T-helper 1 cell treated with Interleukin-12 subunit alpha and Interleukin-12 subunit beta and Interleukin-4 antibody, amounts not matched to agents 30 ng/mL and 1 ng/mL, for 36 hours (primary cell): ENCODE measurements at regions not wholly inside any gene's neighbourhood (a gene's known extent, or its start where the extent isn't known, plus 50 kb on each side); places are given as distances from the start of the nearest gene placed in this dataset.

ENCODE experiments used
- intact Hi-C: fragments of 100-400 bp; cut with micrococcal nuclease; formaldehyde crosslinking; loops from one replicate; pipeline ENCODE4 v1.15.1; 2024

DNA sequence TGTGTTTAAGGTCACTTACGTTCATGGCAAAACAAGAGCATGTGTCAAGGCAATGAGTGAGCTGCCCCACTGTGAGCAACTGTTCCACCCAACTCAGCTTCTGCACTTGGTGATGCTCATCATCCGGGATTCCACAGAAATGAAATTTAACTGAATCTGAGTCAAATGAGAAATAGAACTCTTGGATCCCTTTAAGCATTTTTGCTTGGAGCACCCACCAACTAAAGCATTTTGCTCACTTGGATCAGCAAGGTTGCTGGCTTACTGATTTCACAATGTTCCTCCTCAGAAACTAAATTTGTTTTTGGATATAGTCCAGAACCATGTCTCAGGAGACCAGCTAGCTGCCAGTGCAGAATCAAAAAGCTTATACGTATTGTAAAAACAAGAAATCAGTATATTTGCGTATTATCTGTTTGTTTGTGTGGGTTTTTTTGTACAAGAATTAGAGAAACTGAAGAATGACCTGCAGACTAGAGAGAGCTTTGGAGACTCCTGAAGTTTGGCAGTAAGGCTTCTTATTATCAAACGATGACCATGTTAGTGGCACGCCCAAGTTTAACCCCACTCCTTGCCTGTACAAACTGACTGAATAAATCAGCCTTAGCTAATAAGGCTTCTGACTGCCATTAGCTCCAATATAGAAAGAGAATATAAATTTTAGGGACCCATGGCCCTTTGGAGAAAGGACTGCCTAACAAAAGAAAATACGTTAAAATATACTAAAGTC, 153.8 kb upstream of the FST start:
- intact Hi-C loops, result no loop called here

DNA sequence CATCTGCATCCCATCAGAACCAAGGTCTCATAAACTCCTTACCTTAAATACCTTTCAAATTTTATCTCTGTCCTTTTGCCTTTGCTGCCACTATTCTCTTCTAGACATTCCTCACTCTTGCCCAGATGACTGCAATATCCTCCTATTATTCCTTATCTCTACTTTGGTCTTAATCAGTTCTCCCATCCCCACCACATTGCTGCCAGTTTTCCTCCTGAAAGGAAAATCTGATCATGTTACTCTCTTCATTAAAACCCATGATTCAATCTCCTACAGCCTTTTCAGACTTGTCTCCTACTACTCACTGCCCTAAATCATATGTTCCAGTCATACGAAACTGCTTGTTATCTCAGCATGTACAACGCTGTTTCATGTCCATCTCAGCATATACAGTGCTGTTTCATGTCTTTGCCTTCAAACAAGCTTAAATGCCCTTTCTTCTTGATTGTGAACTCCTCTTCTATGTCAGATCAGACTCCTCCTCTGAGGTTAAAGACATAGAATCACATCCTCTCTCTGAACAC, 152.6 kb upstream of the FST start:
- intact Hi-C loops, result no loop called here

DNA sequence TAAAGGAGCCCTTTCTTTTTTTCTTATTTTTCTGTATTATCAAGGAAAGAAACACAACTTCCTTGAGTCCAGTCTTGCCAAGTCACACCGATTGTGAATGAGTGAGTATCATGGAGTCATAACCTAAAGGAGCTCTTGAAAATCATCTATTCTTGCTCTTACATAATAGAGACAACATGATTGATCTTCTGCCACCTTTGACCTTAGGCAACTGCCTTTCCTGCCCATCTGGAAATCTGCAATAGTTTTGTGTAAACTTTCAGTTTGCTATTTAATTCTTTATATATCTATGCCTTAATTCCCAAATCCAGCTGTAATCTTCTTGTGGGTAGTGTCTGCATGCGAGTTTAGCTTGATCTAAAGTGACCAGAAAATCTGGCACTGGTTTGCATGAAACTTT, 149.9 kb upstream of the FST start:
- intact Hi-C loops, result no loop called here

DNA sequence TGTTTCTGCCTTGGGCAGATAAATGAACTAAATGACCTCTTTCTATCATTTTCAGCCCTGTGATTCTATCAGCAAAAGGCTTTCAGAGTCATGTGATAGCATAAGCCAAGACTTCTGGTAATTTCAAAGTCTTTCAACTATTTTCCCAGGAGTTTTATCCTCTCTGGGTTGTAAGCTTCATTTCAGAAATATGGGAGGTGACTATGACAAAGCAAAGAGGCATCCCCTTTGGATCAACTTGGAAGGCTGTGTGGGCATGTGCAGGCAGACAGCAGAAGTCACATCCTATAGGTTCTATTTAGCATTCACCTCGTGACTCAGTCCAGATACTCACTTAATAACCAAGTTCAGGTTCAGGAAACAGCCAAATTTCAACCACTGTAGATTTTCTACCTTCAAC, 149.0 kb upstream of the FST start:
- intact Hi-C loops, result no loop called here

DNA sequence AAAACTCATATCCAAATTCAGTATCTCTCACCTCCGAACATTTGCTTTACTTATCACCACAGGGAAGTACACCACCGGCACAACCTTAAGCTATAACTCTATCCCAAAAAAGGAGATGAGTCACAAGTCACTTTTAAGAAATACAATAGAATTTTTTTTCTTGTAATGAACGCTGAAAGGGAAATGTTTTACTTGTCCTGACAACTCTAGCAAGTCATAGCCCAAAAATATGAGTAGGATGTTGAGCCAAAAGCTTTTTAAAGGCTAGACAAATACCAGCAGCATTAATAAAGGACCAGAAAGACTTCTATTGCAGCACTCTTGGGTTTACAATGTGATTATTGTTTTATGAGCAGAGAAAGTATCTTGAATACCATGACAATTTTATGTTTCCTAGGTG, 147.3 kb upstream of the FST start:
- intact Hi-C loops, result no loop called here

DNA sequence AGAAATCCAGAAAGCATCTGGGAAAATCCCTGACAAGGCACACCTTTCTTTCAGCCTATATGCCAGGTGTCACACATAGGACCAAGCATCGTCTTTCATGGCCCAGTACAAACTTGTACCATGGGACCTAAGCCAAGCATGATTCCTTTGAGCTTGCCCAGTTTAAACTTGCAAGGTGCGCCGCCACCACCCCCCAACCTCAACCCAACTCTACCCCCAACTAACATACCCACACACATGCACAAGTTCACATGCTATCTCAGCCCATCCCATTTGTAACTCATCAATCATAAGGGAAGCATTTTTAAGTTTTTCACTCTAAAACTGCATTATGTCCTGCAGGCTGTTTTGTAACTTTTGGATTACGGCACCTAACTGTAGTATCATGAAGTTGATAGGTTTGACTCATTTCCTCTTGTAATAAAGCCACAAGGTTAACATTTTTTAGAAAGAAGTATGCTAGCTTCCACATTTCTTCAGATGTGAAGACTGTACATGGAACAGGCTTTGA, 145.9 kb upstream of the FST start:
- intact Hi-C loops, result no loop called here

DNA sequence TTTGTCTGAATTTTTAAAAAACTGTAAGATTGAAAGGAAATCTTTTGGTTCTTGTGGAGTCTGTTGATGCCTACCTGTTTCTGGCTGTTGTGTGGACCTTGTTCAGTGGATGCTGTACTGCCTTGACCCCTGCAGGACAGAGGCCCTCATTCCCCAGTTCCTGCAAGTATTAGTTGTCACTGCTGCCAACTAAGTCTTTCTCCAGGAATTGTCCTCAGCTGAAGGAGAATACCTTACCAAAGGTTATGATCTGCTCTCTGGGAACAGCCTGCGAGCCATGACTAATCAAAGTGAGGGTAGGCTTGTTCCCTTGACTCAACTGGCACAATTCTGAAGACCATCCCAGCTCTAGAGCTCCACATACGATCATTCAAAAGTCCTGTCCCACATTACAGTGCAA, 145.3 kb upstream of the FST start:
- intact Hi-C loops, result no loop called here

DNA sequence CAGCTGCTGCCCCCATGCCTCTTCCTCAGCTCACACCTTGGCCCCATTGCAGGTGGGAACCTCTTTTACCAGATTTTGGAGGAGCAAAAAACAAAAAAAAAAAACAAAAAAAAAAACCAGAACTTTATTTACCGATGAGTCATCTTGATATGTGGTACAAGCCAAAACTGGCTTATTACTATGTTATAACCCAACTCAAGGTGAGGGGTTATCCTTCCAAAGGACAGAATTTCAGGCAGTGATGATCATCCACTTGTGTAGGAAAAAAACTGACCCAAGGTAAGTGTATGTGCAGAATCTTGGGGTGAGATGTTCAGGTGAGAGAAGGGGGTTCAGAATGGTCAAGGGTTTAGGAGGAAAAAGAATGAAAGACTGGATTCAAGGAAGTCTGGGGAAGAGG, 142.6 kb upstream of the FST start:
- intact Hi-C loops, result no loop called here

DNA sequence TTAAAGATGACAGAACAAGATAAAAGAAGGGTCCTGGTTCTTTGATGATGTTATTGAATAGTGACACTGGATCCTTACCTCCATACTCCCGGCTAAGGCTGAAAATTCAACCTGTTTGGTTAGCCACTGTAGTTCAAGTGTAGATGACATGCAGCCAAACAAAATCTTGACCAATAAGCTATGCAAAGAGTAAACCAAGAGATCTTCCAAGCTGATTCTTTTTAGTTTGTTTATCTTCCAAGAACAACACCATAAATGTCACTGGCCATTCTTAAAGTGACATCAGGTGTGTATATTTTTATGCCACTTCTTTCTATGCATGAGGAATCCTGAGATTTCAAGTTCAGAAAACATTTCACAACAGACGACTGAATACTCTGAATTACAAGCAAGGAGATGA, 141.5 kb upstream of the FST start:
- intact Hi-C loops, result no loop called here

DNA sequence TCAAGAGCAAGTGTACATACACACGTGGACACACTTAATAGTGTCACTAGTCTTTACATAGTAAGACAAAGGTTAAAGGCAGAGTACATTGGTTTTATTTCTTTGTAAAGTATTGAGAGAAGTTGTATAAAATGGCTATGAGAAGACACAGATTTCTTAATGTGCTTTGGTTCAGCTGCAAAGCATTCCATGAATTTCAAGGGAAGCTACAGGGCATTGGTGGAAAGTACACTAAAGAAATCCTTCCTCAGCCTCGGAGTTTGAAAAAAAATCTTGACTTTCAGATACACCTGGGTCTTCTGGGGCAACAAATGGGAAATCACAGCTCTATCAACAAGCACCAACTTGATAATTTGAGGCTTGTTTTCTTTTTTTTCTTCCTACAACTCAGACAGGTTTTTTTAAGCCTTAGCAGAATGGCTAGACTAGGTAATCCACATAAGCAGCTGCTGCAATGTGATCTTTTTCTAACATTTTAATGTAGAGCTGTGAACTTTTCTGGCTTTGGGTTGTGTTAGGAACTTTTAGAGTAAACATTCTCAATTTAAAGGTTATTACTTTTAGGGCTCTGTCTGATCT, 140.4 kb upstream of the FST start:
- intact Hi-C loops, result no loop called here

DNA sequence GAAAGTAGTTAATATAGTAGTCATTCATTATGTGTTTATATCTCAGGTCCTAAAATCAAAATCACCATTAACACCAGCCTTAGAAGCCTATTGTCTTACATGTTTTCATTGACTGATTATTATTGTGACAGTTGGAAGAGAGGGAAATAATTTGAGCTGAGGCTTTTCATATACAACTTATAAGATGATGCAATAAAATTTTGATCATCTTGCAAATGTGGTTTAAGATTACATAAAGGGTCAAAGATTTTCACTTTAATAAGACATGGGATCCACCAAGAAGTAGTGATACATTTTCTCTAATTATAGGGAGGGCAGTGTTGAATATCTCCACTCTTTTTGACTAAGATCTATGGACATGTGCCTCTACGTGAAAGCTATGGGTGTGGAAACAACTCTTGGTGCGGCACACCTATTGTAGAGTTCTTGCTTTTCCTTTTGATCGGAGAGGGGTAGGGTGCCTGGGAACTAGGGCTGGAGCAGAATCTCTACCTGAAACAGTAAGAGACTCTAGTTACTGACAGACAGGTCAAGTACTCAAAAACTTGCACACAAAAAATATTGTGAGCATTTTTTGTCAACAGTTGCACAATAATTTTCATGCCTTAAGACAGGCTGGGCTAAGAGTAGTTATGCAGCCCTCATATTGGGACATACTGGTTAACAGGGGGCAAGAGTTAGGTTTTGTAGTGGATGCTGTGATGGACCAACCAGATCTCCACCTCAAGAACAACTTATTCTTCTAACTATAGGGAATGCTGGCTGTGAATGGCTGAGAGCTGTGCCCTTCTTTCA, 139.3 kb upstream of the FST start:
- intact Hi-C loops, result no loop called here

DNA sequence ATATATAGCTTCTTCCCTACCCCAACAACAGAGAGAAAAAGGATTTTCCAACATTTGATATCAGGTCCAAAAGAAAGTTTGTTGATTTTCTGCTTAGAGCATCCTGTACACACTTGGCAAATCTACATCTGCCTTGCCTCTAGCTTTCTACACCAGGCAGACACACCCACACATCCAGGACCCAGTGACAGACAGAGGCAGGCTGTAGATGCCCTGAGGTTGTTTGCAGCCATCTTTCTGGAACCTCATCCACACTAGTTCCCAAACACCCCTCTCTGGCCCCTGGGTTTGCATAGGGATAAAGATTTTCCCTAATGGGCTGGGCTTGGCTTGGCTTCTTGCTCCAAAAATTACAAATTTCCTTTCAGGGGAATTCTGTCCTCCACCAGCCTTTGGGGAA, 138.2 kb upstream of the FST start:
- intact Hi-C loops, result no loop called here

DNA sequence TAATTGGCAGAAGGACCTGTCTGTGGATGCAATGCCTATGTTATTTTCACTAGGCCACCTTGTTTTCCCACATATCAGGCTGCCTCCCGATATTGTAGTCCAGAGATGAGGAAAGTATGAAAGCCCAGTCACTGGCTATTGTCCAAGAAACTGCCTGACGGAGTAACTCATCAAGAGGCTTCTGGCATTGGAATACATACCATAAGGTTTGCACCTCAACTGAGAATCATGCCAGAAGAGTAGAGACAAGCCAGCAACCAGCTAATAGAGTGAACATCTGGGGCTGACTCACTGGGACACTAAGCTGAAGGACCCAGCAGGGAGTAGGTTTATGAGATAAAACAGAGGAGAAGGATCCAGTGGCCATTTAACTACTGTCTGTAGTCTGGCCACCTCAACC, 137.2 kb upstream of the FST start:
- intact Hi-C loops, result no loop called here

DNA sequence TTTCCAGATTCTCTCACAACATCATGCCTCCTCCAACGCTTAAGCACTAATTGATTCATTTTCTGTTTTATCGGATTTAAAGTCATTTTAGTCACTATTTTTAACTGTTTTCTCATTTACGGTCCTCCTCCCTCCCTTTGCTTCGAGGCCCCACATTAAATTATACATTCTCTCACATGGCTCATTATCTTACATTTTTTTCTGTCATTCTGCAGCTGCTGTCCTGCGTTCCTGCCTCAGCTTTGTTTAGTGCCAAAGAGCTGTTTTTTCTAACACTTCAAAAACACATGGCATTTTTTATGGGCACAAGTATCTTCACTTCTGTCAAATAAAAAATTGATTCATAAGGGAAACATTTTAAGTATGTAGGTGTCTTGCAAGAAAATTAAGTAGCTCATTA, 130.1 kb upstream of the FST start:
- intact Hi-C loops, result no loop called here

DNA sequence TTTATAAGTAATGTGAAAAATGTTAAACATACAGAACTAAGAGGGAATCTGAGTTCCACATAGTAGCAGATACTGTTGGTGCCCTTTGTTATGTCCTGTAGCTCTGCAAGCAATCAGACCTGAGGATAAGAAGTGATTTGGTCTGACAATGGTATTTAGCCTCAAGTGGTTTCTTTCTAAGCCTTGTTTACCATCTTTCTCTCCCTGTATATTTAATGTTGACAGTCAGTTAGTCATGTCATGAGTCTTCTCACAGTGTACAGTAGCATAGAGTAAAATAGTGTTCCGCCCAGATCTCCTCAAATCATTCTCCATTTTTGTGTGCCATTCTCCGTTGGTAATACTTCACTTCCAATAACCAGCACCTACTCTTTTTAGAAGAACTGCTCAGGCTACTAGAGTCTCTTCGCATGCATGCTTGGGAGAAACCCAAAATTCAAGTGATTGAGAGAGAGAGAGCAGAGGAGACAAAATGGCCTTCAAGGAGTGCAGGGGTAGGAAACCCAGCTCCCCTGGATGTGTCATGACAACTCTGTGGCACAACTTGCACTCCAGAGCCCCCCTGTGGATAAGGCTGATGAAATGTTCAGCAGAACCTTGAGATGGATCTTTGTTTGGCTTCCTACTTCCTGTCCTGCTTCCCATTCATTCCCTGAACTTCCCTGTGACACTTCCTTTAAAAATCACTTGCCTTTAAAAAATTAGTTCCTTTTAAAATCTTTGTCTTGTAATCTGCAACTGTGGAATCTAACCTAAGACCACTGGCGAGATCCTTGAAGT, 129.2 kb upstream of the FST start:
- intact Hi-C loops, result no loop called here

DNA sequence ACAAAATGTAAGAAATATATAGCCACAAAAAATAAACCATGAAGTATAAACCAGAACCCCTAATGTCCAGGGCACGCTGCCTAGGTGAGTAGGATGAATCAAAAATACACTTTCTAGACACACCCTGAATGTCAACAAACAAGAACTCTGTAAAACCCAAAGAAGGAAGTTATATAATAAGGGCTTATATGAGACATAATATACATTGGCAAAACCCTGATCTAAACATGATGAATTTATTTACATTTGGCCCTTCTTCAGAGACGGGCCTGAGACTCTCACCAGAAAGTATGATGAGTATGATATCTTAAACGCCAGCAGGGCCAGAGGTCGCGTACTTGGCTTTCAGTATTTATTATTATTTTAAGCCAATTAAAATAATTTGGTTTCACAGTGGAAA, 125.1 kb upstream of the FST start:
- intact Hi-C loops, result no loop called here

DNA sequence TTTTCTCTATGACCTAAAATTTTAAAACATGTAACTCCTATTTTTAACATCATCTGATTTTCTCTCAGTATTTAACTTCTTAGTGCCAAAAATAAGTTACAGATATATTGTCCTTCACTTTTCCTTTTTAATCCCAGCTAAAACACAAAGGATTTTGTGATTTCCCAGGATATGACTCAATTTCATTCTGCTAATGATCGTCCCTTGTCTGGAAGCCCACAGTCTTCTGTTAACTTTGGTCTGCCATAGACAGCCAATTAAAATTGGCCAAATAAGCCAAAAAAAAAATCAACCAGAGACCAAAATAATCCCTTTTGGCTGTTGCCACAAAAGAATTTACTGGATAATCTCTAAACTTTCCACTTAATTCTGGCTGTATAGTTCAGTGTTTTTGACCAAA, 124.5 kb upstream of the FST start:
- intact Hi-C loops, result no loop called here

DNA sequence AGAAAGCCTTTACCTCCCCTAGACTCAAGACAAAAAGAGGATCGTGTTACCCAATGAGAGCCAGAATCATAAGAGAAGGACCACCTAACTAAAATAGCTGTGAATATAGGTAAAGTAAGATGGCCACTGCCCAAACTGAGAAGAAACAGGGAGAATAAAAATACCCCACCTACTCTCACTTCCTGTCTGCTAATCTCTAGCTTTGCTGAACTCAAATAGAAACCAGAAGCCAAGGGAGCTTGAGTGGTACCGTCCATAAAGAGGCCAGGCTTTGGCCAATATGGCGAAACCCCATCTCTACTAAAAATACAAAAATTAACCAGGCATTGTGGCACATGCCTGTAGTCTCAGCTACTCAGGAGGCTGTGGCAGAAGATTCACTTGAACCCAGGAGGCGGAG, 123.0 kb upstream of the FST start:
- intact Hi-C loops, result no loop called here

DNA sequence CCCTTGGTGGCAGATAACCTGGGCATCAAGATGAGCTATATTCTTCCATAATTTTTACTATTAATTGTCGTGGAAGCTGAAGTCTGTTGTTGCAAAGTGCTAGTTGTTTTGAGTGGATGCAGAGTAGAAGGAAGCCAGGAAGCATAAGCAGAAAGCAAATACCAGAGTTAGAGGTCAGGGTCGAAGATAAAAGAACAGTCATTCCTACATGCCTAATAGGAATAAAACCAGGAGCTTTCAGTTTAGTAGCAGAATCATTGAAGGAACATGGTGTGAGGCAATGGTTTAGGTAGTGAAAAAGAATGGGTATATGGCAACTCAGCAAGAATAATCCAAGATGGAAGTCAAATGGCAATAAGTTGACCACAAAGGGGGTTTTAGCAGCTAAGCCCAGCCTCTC, 121.6 kb upstream of the FST start:
- intact Hi-C loops, result no loop called here

DNA sequence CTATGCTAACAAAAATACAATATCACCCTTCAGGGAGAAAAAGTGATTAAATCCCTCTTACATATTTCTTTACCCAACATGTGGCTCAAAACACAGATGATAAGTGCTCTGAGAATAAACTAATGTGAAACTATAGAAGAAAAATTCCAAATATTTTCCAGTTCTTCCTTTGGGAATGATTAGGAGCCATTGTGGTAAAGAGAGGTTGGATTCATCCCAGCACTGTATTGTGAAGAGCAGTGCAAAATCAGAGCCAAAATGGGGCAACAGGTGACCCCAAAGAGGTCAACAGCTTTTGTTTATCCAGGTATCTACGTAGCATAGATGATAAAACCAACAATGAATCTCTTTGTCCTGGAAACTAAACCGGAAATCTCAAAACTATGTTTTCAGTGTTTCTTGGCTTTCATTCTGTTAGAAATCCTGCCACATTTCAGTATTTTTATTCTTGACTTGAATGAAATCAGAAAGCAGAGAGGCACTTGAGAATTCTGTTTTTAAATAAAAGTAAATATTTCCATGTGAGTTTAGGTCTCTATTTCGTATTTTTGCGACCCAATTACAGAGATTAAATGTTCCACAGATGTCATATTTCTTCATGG, 120.4 kb upstream of the FST start:
- intact Hi-C loops, result no loop called here

DNA sequence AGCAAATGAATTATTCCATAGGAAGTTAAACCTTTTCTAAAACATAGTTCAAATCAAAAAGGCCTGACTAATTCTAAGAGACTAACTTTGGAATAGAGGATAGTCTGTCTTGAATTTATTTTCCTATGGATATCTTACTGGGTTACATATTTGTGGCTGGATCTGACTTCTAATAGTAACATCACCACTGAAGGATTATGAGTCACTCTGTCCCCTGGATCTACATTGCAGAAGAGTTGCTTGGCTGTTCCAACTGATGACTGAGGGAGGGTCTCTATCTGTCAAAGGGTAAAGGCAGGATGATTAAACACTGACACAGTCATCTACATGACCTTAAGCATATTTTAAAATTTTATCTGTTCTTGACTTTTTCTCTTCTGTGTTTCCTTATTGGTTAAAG, 119.6 kb upstream of the FST start:
- intact Hi-C loops, result no loop called here
